Effector CD8-positive, alpha-beta T cell (primary cell): ENCODE measurements at regions not wholly inside any gene's neighbourhood (a gene's known extent, or its start where the extent isn't known, plus 50 kb on each side); places are given as distances from the start of the nearest gene placed in this dataset.

Experiments
- DNase-seq: peaks from one replicate; lab custom pipeline; 2025; lab: John Stamatoyannopoulos, UW

- no peak for DNase-seq
Observed at GRCh38 chr4:124321364-124321763, 391.2 kb downstream of the ANKRD50 start.

- no peak for DNase-seq
Observed at GRCh38 chr4:124322234-124323065, 390.1 kb downstream of the ANKRD50 start.

GRCh38 chr4:124325690-124326089, 386.8 kb downstream of the ANKRD50 start:
- DNase-seq: no peak

- no peak for DNase-seq
Observed at GRCh38 chr4:124329134-124329533, 383.4 kb downstream of the ANKRD50 start.

GRCh38 chr4:124330045-124330444, 382.5 kb downstream of the ANKRD50 start:
- no peak for DNase-seq

GRCh38 chr4:124331781-124332180, 380.8 kb downstream of the ANKRD50 start:
- DNase-seq: no peak

- no peak for DNase-seq
Observed at GRCh38 chr4:124333466-124333865, 379.1 kb downstream of the ANKRD50 start.

- DNase-seq: no peak
Observed at GRCh38 chr4:124334119-124334518, 378.4 kb downstream of the ANKRD50 start.

- DNase-seq: no peak
Observed at GRCh38 chr4:124337874-124338273, 374.7 kb downstream of the ANKRD50 start.

GRCh38 chr4:124343661-124344171, 368.8 kb downstream of the ANKRD50 start:
- DNase-seq: no peak

GRCh38 chr4:124372916-124373315, 339.6 kb downstream of the ANKRD50 start:
- DNase-seq: no peak

- no peak for DNase-seq
Observed at GRCh38 chr4:124386163-124386562, 326.4 kb downstream of the ANKRD50 start.

GRCh38 chr4:124386648-124387047, 325.9 kb downstream of the ANKRD50 start:
- no peak for DNase-seq

GRCh38 chr4:124389591-124389990, 322.9 kb downstream of the ANKRD50 start:
- no peak for DNase-seq

- no peak for DNase-seq
Observed at GRCh38 chr4:124390861-124391260, 321.7 kb downstream of the ANKRD50 start.

GRCh38 chr4:124396333-124396732, 316.2 kb downstream of the ANKRD50 start:
- no peak for DNase-seq

- no peak for DNase-seq
Observed at GRCh38 chr4:124401606-124402005, 310.9 kb downstream of the ANKRD50 start.

- no peak for DNase-seq
Observed at GRCh38 chr4:124409044-124409443, 303.5 kb downstream of the ANKRD50 start.

GRCh38 chr4:124414276-124415040, 298.1 kb downstream of the ANKRD50 start:
- no peak for DNase-seq

GRCh38 chr4:124415146-124415545, 297.4 kb downstream of the ANKRD50 start:
- no peak for DNase-seq

- DNase-seq: no peak
Observed at GRCh38 chr4:124417371-124417770, 295.2 kb downstream of the ANKRD50 start.

GRCh38 chr4:124420166-124420695, 292.3 kb downstream of the ANKRD50 start:
- DNase-seq: no peak

- DNase-seq: no peak
Observed at GRCh38 chr4:124423160-124423559, 289.4 kb downstream of the ANKRD50 start.
